Prostate gland (tissue), 2 donors: ENCODE measurements at regions not wholly inside any gene's neighbourhood (a gene's known extent, or its start where the extent isn't known, plus 50 kb on each side); places are given as distances from the start of the nearest gene placed in this dataset.
A peak's percentile ranks its signal among the peaks of the same experiment; 100 is the strongest.
"Not testable (repeated sequence)": the region's sequence is repeated elsewhere in the genome, so short reads cannot be mapped to it uniquely, and the experiment has no call there.

ENCODE experiments used
- DNase-seq: peaks from one replicate; pipeline ENCODE4 v3.0.0-alpha.2; 2019; ENCODE audit warnings: low spot score
- H3K27ac ChIP-seq, 2 donors: fragments of 200-600 bp; sonication (generic); 2 replicates each; pipeline ENCODE4 v1.5.1; 2017 to 2019
- H3K27me3 ChIP-seq: fragments of 200-600 bp; sonication (generic); replicated peaks from 2 replicates; pipeline ENCODE4 v1.5.1; 2019; ENCODE audit not compliant: insufficient read depth
- H3K36me3 ChIP-seq, 2 donors: fragments of 200-600 bp; sonication (generic); 1 replicate in 1 of 2; 2 replicates in 1 of 2; pipeline versions ENCODE4 v1.5.1 to v1.8.1; 2017 to 2019
- H3K4me1 ChIP-seq: fragments of 200-600 bp; sonication (generic); replicated peaks from 2 replicates; pipeline ENCODE4 v1.5.1; 2019
- H3K4me3 ChIP-seq, 2 donors: fragments of 200-600 bp; sonication (generic); 2 replicates each; pipeline ENCODE4 v1.5.1; 2017 to 2019
- H3K9me3 ChIP-seq: fragments of 200-600 bp; sonication (generic); 2 replicates; pipeline ENCODE4 v1.5.1; 2017
- CTCF ChIP-seq, 4 experiments: fragments of 200-600 bp in 2 of 4; fragments of 450-650 bp in 2 of 4; sonication (generic) in 2 of 4; IDR thresholded peaks; 1 replicate in 3 of 4; 2 replicates in 1 of 4; pipeline ENCODE4 v1.5.1; 2016 to 2019; ENCODE audit warnings: antibody characterized with exemption in 4 of 4, mild to moderate bottlenecking in 2 of 4, moderate library complexity in 2 of 4
- POLR2A ChIP-seq: fragments of 450-650 bp; IDR thresholded peaks from one replicate; pipeline ENCODE4 v1.6.1; 2016; ENCODE audit warnings: antibody characterized with exemption, mild to moderate bottlenecking
- POLR2AphosphoS5 ChIP-seq: sonication (generic); formaldehyde crosslinking; IDR thresholded peaks from one replicate; pipeline ENCODE4 v1.6.1; 2017; ENCODE audit warnings: antibody characterized with exemption
- WGBS: methylation state at CpG from one replicate; pipeline ENCODE4 v1.1.5; 2018; 5-methylcytosine and 5-hydroxymethylcytosine counted together
- intact Hi-C: fragments of 100-400 bp; cut with DNase I; formaldehyde crosslinking; loops from one replicate; pipeline ENCODE4 v1.14.2; 2022

GRCh38 chr3:177460047-177460446 lies 262.8 kb upstream of the TBL1XR1 start:
- 59% methylated on average over 7 of the region's 7 CpGs for WGBS
- Histone ChIP-seq H3K27me3 (no peaks in the 10 kb centered on the region), H3K4me1 (peaks cover 7% of the 10 kb centered on the region), H3K4me3 (no peak overlapping the region), H3K36me3 (no peaks in the 10 kb centered on the region), H3K27ac (peak overlapping the region; percentile 1 to 22), H3K9me3 (no peaks in the 10 kb centered on the region)
- DNase-seq, result no peak
- intact Hi-C loops, result loop anchor here (10.0 kb wide), 1 partner anchor 365 kb away; no protein-coding TSS in a partner anchor
- peak; percentile 4 for TF ChIP-seq POLR2AphosphoS5
- TF ChIP-seq CTCF (IDR thresholded peaks at IDR 0.05), result no peak

GRCh38 chr3:177461765-177462164 lies 264.5 kb upstream of the TBL1XR1 start:
- intact Hi-C loops, result loop anchor here (10.0 kb wide), 1 partner anchor 363 kb away; no protein-coding TSS in a partner anchor
- peaks cover 13% of the 10 kb centered on the region for H3K4me1 ChIP-seq
- no peak overlapping the region for H3K4me3 ChIP-seq
- TF ChIP-seq CTCF (IDR thresholded peaks at IDR 0.05), result no peak
- H3K36me3 ChIP-seq, result no peaks in the 10 kb centered on the region
- no peak for DNase-seq
- WGBS, result 96% methylated on average over 3 of the region's 3 CpGs
- no peaks in the 10 kb centered on the region for H3K9me3 ChIP-seq
- H3K27me3 ChIP-seq, result no peaks in the 10 kb centered on the region
- peak overlapping the region in 1 of 2 donors; percentile 81 for H3K27ac ChIP-seq

- H3K4me3 ChIP-seq, DNase-seq, H3K27me3 ChIP-seq, H3K9me3 ChIP-seq, H3K36me3 ChIP-seq: not testable (repeated sequence)
- H3K27ac ChIP-seq, result peak overlapping the region; percentile 80 to 81
- peaks cover 13% of the 10 kb centered on the region for H3K4me1 ChIP-seq
- intact Hi-C loops, result loop anchor here (10.0 kb wide), 1 partner anchor 361 kb away; no protein-coding TSS in a partner anchor
- WGBS, result 77% methylated on average over 2 of the region's 2 CpGs
Observed at GRCh38 chr3:177463341-177463740, 266.1 kb upstream of the TBL1XR1 start.

- Histone ChIP-seq H3K27me3 (no peaks in the 10 kb centered on the region), H3K4me3 (no peak overlapping the region), H3K4me1 (peaks cover 13% of the 10 kb centered on the region), H3K27ac (peak overlapping the region; percentile 80 to 81), H3K9me3 (no peaks in the 10 kb centered on the region), H3K36me3 (no peaks in the 10 kb centered on the region)
- no peak for DNase-seq
- 72% methylated on average over 6 of the region's 6 CpGs for WGBS
- intact Hi-C loops, result loop anchor here (10.0 kb wide), 1 partner anchor 361 kb away; no protein-coding TSS in a partner anchor
- TF ChIP-seq CTCF (IDR thresholded peaks at IDR 0.05), result no peak
- TF ChIP-seq POLR2A, result no peak
- no peak for TF ChIP-seq POLR2AphosphoS5
Observed at GRCh38 chr3:177463863-177464262, 266.6 kb upstream of the TBL1XR1 start.

GRCh38 chr3:177464392-177465256 lies 267.3 kb upstream of the TBL1XR1 start:
- TF ChIP-seq CTCF (IDR thresholded peaks at IDR 0.05) (no peak), POLR2A (no peak), POLR2AphosphoS5 (no peak)
- no peak overlapping the region for H3K4me3 ChIP-seq
- peak; percentile 36 for DNase-seq
- no peaks in the 10 kb centered on the region for H3K9me3 ChIP-seq
- intact Hi-C loops, result loop anchor here (10.0 kb wide), 1 partner anchor 360 kb away; no protein-coding TSS in a partner anchor
- peak overlapping the region; percentile 80 to 81 for H3K27ac ChIP-seq
- peaks cover 13% of the 10 kb centered on the region for H3K4me1 ChIP-seq
- no peaks in the 10 kb centered on the region for H3K36me3 ChIP-seq
- WGBS, result 15% methylated on average over 5 of the region's 5 CpGs
- no peaks in the 10 kb centered on the region for H3K27me3 ChIP-seq
